GM18505 (cell line): ENCODE measurements at regions not wholly inside any gene's neighbourhood (a gene's known extent, or its start where the extent isn't known, plus 50 kb on each side); places are given as distances from the start of the nearest gene placed in this dataset.
A peak's percentile ranks its signal among the peaks of the same experiment; 100 is the strongest.

Source experiments
- ATAC-seq: cut with Tn5 transposase; IDR thresholded peaks from one replicate; pipeline ENCODE4 v1.9.1; 2021; ENCODE audit not compliant: unreplicated experiment
- POLR2A ChIP-seq: IDR thresholded peaks from 4 replicates; pipeline ENCODE4 v1.6.1; 2011; ENCODE audit warnings: borderline replicate concordance; ENCODE audit not compliant: insufficient read depth, insufficient read length; ENCODE audit errors: extremely low read depth

- ATAC-seq = no peak
- TF ChIP-seq POLR2A = no peak
These were observed 95.8 kb downstream of the S1PR1 start for GRCh38 chr1:101332633-101333032.

DNA sequence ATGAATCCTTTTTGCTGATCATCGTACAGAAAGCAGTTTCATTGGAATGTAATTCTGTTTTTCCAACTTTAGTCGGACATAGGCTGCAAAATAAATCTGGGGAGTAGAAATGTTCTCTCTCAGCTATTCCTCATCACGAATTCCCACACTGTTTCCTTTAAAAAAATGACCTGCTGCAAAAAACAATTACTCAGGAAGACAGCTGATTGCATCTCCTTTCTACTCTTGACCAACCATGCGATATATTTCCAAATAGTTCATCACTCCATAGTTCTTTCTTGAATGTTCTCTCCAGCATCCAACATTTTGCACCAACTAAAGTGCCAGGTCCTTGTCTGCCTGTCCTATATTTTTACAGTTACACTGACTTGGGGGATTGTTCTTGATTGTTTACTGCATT lies 96.4 kb downstream of the S1PR1 start:
- ATAC-seq = no peak
- no peak for TF ChIP-seq POLR2A

DNA sequence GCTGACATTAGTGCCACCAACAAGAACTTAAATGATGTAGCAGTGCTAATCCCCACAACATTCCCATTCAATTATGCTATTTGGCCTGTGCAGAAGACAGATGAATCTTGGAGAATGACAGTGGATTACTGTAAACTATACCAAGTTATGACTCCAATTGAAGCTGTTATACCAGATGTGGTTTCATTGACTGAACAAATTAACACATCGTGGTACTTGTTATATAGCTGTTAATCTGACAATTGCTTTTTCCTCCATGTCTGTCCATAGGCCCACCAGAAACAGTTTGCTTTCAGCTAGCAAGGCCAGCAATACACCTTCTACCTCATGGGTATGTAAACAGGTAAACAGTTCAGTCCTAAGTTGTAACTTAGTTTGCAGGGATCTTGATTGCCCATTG lies 101.1 kb downstream of the S1PR1 start:
- ATAC-seq = no peak
- no peak for TF ChIP-seq POLR2A

DNA sequence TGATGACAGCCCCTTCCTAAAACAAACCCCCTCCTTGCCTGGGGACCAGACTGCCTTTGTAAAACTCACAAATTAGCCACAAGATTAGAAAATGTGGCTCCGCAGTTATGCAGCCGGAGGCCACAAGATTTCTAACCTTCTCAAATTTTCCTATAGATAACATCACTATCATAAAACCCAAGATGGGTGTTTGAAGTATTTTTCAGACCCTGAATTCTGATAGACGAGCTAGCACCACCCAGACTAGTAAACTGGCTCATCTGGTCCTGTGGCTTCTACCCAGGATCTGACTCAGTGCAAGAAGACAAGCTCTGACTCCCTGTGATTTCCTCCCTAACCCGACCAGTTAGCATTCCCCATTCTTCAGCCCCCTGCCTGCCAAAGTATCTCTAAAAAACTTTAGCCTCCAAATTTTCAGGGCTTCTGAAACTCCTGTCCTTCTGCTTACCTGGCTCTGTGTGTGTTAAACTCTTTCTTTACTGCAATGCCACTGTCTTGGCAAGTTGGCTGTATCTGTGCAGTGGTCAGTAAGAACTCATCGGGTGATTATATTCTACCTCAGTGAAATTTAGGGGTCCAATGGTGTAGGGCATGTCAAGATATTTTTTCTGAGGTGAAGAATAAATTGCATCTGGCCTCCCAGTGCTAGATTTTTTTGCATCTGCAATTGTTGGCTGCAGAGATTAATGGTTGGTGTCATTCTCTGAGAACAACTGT lies 102.1 kb downstream of the S1PR1 start:
- ATAC-seq = no peak

DNA sequence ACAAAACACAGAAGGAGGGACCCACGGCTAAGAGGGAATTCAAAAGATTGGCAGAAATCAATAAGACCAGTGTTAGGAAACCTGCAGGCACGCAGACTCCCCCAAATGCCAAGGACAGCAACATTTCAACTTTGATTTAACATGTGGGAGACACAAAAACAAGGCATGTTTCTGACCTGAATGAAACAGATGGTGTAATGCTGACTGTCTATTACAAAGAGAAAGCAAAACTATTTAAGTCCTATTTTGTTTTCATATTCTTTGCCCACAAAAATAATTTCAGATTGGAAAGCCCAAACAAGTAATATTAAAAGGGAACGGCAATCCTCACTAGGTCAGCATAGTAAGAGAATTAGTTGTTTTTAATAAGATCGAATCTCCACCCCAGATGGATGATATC lies 107.9 kb downstream of the S1PR1 start:
- no peak for ATAC-seq
- no peak for TF ChIP-seq POLR2A

More for the DNA sequence above, 102.1 kb downstream of the S1PR1 start:
- TF ChIP-seq POLR2A = no peak

DNA sequence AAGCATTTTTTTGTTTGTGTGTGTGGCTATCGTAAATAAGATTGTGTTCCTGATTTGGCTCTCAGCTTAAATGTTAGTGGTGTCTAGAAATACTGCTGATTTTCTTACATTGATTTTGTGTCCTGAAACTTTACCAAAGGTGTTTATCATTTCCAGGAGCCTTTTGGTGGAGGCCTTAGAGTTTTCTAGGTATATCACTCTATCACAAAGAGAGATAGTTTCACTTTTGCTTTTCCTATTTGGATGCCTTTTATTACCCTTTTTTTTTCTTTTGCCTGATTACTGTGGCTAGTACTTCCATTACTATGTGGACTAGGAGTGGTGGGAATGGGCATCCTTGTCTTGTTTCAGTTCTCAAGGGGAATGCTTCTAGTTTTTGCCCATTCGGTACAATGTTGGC lies 109.6 kb downstream of the S1PR1 start:
- ATAC-seq = no peak
- no peak for TF ChIP-seq POLR2A

DNA sequence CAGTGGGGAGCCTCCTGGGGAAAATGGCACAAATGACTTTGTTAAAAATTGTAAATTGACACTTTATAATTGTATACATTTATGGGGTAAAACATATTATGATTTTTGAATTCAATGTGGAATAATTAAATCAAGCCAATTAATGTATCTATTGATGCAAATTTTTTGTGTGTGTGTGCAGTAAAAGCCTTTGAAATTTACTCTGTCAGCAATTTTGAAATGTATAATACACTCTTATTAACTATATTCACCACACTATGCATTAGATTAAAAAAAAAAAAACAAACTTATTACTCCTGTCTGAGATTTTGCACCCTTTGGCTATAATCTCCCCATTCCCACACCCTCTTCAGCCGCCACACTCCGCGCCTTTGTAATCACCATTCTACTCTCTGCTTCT lies 119.2 kb downstream of the S1PR1 start:
- TF ChIP-seq POLR2A = no peak
- no peak for ATAC-seq

DNA sequence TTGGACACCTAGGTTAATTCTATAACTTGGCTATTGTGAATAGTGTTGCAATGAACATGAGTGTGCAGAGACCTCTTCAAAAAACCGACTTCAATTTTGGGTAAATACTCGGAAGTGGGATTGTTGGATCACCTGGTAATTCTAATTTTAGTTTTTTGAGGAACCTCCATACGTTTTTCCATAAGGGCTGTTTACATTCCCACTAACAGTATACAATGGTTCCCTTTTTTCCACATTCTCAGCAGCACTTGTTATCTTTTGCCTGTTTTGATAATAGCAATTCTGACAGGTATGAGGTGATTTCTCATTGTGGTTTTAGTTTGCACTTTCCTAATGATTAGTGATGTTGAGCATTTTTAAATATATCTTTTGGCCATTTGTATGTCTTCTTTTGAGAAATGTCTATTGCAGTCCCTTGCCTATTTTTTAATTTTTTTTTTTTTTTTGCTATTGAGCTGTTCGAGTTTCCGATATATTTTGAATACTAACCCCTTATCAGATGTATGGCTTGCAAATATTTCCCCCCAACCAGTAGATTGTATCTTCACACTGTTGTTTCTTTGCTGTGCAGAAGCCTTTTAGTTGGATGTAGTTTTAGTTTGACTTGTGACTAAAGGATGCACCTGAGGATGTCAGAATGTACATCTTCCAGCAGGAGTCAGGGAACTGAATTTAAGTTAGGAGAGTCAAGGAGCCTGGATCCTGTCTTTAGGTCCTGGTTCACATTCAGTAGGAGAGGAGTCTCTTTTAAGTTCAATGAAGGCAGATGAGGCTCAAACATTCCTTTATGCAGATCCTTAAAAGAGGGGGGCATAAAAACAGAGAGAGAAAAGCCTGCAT lies 120.0 kb downstream of the S1PR1 start:
- TF ChIP-seq POLR2A = no peak
- peak; percentile 27 for ATAC-seq

GRCh38 chr1:101357444-101357986 lies 120.7 kb downstream of the S1PR1 start:
- peak; percentile 97 for ATAC-seq
- no peak for TF ChIP-seq POLR2A

DNA sequence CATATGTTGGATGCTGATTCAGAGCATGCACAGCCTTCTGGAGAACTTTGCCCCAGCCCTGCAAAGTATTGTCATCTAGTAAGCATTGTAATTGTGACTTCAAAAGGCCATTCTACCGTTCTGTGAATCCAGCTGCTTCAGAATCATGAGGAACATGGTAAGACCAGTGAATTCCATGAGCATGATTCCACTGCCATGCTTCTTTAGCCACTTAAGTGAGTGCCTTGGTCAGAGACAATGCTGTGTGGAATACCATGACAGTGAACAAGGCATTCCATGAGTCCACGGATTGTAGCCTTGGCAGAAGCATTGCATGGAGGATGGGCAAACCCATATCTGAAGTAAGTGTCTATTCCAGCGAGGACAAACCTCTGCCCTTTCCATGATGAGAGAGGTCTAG lies 123.7 kb downstream of the S1PR1 start:
- no peak for ATAC-seq

DNA sequence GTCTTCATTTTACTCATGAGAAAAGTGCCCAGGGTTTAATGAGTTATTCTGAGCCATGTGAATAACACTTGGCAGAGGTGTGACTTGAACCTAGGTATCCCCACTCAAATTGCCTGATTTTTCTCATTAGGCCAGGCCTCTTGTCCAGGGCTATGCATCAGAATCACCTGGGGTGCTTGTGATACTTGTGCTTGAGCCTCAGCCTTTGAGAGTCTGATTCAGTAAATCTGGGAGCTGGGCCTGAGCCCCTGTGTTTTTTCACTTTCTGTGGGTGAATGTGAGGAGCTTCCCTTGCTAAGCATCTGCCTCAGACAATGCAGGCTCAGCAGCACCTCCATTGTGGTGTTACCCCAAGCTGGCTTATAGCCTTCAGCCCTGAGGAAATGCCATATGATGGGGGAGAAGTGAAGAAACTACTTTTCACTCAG lies 127.1 kb downstream of the S1PR1 start:
- ATAC-seq = no peak
- no peak for TF ChIP-seq POLR2A

More for the DNA sequence above, 123.7 kb downstream of the S1PR1 start:
- no peak for TF ChIP-seq POLR2A

- no peak for TF ChIP-seq POLR2A
- ATAC-seq = no peak
These were observed 127.7 kb downstream of the S1PR1 start for GRCh38 chr1:101364370-101365120.

- TF ChIP-seq POLR2A = no peak
- ATAC-seq = no peak
These were observed 128.4 kb downstream of the S1PR1 start for GRCh38 chr1:101365186-101365585.
